ENCODE measurements at regions not wholly inside any gene's neighbourhood (a gene's known extent, or its start where the extent isn't known, plus 50 kb on each side); places are given as distances from the start of the nearest gene placed in this dataset.

DNA sequence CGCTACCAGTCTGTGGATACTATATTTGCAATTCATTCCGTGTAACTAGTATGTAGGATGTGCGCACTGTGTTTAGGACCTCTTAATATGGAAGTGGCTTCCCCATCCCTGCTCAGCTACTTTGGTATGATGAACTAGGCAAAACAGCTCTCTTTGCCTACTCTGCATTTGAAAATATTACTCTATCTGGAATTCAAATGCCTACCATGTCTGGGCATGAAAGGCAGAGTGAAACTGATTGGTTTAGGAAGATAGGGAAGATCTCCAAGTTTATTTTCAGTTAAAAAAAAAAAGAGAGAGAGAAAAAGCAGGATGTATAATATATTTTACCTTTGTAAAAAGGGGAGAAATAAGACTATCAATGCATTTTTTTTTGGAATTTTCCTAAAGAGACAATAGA lies 74.1 kb upstream of the ELL2 start:
- no peak for DNase-seq

DNA sequence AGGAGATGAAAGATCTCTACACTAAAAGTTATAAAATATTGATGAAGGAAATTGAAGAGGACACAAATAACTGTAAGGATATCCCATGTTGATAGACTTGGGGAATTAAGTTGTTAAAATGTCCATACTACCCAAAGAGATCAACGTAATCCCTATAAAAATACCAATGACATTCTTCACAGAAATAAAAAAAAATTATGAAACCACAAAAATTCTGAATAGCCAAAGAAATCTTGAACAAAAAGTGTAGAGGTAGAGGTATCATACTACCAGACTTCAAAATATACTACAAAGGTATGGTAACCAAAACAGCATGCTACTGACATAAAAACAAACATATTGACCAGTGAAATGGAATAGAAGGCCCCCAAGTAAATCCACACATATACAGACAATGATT lies 71.5 kb upstream of the ELL2 start:
- no peak for DNase-seq

DNA sequence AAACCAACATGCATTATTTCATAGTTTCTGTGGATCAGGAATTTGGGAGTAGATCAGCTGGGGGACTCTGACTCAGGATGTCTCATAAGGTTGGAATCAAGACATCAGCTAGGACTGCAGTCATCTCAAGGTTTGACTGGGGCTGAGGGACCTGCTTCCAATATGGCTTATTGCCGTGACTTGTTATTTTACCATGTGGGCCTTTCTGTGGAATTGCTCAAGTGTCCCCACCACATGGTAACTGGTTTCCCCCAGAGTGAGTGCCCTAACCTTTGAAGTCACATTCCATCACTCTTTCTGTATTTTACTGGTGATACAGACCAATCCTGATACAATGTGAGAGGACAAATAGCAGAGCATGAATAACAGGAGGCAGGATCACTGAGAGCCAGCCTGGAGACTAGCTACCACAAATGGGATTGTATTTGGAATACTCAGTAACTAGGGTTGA lies 70.2 kb upstream of the ELL2 start:
- DNase-seq = peak in 1 of 3 donors; percentile 77

DNA sequence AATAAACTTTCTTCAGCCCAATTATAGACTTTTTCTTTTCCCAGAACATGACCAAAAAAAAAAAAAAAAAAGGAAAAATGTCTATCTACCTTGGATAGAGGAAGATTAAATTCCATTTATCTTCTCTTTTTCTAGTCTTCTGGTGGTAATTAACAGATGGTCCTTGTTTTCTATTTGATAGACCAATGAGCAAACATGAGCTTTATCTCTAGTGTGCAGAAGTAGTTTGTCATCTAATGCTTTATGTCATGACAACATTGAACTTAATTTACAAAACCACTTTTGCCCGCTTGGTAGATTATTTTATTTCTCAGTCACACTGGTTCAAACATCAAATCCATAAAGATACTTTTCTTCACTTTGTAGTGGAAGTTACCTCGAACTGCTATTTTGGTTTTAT lies 69.5 kb upstream of the ELL2 start:
- DNase-seq = no peak

DNA sequence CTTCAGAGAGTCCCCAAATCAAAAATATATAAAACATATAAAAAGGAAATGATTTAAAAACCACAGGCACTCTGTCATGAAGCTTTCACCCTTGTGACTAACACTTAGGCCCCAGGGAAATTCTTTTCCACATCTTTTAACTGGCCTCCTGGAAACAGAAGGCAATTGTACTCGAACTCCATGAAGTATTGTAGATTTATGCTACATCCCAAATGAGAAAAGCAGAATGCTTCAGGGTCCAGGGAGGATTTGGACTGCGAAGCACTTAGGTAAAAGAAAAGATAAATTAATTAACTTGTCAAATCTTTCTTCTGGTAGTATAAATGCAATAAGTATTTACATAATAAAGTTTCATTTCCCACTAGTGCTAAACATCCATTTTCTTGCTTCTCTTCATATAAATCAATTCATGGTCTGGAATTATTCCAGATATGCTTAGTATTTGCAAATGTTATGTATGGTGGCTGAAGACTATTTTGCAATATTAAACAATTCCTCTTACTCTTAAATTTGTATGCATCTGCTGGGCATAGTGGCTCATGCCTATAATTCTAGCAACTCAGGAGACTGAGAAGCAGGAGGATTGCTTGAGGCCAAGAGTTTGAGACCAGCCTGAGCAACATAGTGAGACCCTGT lies 64.9 kb upstream of the ELL2 start:
- DNase-seq = peak in 2 of 3 donors; percentile 9 to 74

DNA sequence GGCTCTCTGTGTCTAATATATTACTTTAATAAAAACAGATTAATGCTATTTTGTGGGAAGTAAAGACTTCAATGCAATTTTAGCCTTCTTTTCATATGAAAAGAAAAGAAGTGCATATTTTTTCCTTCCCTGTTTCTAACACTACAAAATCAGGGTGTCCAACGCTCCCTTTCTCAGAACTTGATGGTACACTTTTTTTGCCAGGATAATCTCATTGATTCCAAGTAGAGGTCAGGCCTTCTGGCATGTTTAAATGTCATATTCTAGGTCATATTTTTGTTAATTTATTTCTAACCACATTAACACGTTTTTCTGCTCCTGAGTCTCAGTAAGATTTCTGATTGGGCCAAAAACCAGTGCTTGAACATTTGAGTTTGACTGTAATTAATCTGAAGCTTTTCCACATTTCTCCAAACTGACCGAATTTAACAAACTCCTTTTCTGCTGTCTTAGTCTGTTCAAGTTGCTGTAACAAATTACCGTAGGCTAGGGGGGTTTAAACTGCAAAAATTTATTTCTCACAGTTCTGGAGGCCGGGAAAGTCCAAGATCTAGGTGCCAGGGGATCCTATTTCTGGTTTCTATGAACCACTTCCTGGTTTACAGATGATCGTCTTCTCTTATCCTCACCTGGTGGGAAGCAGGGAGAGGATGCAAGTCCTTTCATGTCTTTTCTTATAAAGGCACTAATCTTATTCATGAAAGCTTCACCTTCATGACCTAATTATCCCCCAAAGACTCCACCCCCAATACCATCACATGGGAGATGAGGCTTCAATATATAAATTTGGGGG lies 63.2 kb upstream of the ELL2 start:
- no peak for DNase-seq

DNA sequence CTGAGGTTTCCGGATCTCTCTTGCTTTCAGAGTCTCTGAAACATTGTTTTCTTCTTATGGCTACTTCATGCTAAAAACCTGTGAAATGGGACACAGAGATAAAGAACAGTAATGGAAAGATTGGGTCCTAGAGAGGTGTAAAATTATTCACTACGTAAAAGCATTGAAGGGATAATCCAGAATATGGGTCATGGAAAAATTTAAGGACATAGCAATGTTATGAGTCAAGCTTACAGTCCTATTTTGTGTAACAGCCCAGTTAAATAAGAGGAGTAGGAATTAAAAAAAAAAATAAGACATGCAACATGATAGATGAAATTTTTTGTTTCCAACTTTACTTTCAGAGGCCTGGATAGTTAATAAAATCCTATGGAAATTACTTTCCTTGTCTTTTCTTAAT lies 61.9 kb upstream of the ELL2 start:
- peak; percentile 6 to 66 (median 24) for DNase-seq

DNA sequence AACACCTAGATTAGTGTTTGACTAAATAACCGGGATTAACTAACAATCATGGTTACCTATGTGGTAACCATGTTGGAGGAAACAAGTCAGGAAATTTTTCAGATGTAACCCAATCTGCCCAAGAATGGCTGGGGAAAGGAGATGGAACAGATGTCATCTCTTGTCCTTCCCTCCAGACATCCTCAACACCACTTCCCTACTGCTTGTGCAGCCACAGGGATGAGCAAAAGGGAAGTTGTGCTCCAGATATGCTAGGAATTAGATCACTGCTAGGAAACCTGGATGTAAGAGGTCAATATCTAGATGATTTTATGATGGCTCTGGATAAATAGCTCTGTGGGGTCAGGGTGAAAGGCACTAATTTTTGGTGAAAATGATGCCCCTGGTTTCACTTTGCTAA lies 61.3 kb upstream of the ELL2 start:
- no peak for DNase-seq

DNA sequence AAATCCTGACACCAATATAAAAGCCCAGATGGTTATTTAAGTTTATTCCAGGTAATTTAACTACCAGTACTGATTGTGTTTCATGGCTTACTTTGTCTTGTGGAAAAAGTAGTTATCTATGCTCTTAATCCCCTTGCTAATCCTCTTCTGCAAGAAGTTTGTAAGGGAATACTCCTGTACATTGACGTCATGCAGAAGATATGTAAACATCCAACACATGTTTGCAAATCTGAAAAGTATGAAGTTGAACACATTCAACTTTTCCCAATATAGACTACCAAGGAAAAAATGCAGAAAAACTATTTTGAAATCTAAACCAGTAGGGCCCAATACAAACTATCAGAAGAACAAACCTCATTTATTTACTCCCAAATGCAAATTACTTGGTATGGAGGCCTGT lies 56.3 kb upstream of the ELL2 start:
- peak in 2 of 3 donors; percentile 24 to 74 for DNase-seq

DNA sequence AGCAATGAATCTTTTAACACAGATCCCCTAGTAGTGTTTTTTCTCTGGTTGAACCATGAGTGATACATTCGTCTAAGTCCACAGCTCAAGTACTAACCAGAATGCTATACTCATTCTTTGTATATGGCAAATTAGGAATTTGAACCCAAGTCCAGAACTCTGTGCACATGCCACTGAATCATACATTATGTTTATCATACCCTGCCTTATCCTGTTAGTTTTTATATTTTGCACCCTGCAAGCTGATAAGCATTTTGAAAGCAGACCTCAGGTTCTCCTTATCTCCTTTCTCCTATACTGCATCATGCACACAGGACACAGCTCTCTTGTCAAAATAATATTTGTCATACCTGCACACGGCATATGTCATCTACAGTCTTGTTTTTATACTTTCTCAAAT lies 54.6 kb upstream of the ELL2 start:
- DNase-seq = no peak

DNA sequence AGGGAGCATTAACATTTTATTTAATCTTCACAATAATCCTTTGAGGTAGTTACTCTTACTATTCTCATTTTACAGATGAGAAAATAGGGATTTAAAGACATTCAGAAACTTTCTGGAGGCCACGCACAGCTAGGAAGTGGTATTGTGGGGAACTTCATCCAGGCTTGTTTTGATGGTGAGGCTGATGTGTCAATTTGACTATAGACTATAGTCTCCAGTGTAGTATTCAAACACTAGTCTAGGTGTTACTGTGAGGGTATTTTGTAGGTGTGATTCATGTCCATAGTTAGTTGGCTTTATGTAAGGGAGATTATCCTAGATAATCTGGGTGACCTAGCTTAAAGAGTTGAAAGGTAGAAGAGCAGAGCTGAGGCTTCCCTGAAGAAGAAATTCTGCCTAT lies 54.1 kb upstream of the ELL2 start:
- DNase-seq = no peak

DNA sequence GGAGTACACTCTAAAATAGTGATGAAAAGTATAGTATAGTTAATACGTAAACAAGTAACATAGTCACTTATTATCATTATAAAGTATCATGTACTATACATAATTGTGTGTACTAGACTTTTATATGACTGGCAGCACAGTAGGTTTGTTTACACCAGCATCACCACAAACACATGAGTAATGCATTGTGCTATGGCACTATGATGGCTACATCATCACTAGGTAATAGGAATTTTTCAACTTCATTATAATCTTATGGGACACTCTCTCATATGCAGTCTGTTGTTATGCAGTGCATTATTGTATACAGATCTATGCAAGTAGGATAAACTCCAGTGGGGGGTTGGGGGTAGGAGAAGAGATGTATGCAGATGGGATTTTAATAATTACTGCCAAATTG lies 52.7 kb upstream of the ELL2 start:
- no peak for DNase-seq

DNA sequence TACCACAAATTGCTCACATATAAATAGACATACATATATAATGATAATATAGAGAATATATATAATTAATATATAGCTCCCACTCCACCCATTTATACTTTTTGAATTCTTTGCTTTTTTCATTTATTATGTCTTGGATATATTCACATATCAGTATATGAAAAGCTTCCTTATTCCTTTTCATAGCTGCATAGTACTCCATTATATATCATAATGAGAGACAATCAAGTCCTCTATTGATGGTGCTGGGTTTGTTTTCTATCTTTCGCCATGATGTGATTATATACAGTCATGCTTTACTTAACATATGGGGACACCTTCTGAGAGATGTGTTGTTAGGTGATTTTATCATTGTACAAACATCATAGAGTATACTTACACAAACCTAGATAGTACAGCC lies 51.6 kb upstream of the ELL2 start:
- no peak for DNase-seq

DNA sequence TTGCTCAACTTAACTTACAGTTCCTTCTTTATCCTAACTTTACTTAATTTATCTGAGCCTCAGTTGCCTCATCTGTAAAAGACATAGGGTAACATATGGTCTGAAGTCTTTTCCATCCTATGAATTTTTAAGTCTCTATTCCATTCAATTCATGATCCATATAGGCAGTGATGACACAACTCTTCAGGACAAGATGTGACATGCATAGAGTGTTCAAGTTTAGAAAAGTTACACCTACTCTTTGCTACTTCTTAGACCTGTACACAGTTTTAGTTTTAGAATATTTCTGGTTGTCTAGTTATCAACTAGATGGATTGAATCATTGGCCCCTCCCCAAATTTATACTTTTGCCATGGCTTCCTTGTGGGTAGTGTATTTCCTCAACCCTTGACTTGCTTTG lies 50.7 kb upstream of the ELL2 start:
- DNase-seq = no peak
